Panc1 (cell line): ENCODE measurements at regions not wholly inside any gene's neighbourhood (a gene's known extent, or its start where the extent isn't known, plus 50 kb on each side); places are given as distances from the start of the nearest gene placed in this dataset.

Experiments used
- ATAC-seq: fragments of 200-7000 bp; cut with Tn5 transposase; 2 replicates; pipeline ENCODE4 v1.9.1; 2020; ENCODE audit warnings: mild to moderate bottlenecking, moderate library complexity
- BruUV-seq: library from RNA; stranded (reverse); fragments of 400-500 nt; replicated peaks from 2 replicates; lab custom pipeline; 2021; lab: Mats Ljungman, UMichigan
- CTCF ChIA-PET: fragments of 300-600 bp; sonication (Branson Sonifier 250); formaldehyde crosslinking; loops from one replicate; lab custom pipeline; 2022; ENCODE audit warnings: antibody characterized with exemption; lab: Charles Lee
- POLR2A ChIA-PET: fragments of 300-600 bp; sonication (Branson Sonifier 250); formaldehyde crosslinking; loops from one replicate; lab custom pipeline; 2022; ENCODE audit warnings: antibody characterized with exemption; lab: Charles Lee
- DNase-seq: peaks from one replicate; pipeline ENCODE4 v3.0.0-alpha.2; 2010; ENCODE audit warnings: low read depth, low spot score
- H3K27ac ChIP-seq: 2 replicates; pipeline ENCODE4 v1.5.1; 2011; ENCODE audit warnings: mild to moderate bottlenecking, low read length, inconsistent platforms
- H3K27me3 ChIP-seq: fragments of 200-500 bp; sonication (Bioruptor generic); 2 replicates; pipeline ENCODE4 v1.6.0; 2014; ENCODE audit warnings: low read length, inconsistent platforms; ENCODE audit not compliant: control insufficient read depth, insufficient read depth
- H3K36me3 ChIP-seq: fragments of 200-500 bp; sonication (Bioruptor generic); 2 replicates; pipeline ENCODE4 v1.5.1; 2014; ENCODE audit warnings: inconsistent platforms, mild to moderate bottlenecking, low read length, moderate library complexity; ENCODE audit not compliant: control insufficient read depth, insufficient read depth
- H3K4me1 ChIP-seq: 2 replicates; pipeline ENCODE4 v1.5.1; 2011; ENCODE audit warnings: inconsistent platforms, mild to moderate bottlenecking, low read length, moderate library complexity; ENCODE audit not compliant: control insufficient read depth, insufficient read depth
- H3K4me3 ChIP-seq, 2 experiments: 2 replicates each; pipeline ENCODE4 v1.5.1; 2011 to 2012; ENCODE audit warnings: low read depth in 2 of 2, low read length in 2 of 2, mild to moderate bottlenecking in 2 of 2, inconsistent platforms in 1 of 2, moderate library complexity in 1 of 2
- H3K9me3 ChIP-seq: fragments of 200-500 bp; sonication (Bioruptor generic); 2 replicates; pipeline ENCODE4 v1.5.1; 2014; ENCODE audit warnings: low read depth, mild to moderate bottlenecking, inconsistent platforms, low read length, moderate library complexity; ENCODE audit not compliant: control insufficient read depth, insufficient read depth
- CTCF ChIP-seq: fragments of 450-650 bp; IDR thresholded peaks from 2 replicates; pipeline ENCODE4 v1.5.1; 2017; ENCODE audit warnings: mild to moderate bottlenecking
- POLR2AphosphoS5 ChIP-seq: IDR thresholded peaks from 2 replicates; pipeline ENCODE4 v1.6.1; 2012; ENCODE audit warnings: mild to moderate bottlenecking, low read depth, low read length, moderate library complexity
- REST ChIP-seq, 2 experiments: IDR thresholded peaks; 2 replicates each; pipeline ENCODE4 v1.6.1; 2011 to 2012; ENCODE audit warnings: low read depth in 2 of 2, control low read depth in 1 of 2, low read length in 1 of 2, mild to moderate bottlenecking in 1 of 2, moderate library complexity in 1 of 2; ENCODE audit not compliant: insufficient read depth in 1 of 2
- SIN3A ChIP-seq: IDR thresholded peaks from 2 replicates; pipeline ENCODE4 v1.6.1; 2012; ENCODE audit warnings: low read depth, mild to moderate bottlenecking, low read length, moderate library complexity, borderline replicate concordance; ENCODE audit not compliant: insufficient read depth
- TCF7L2 ChIP-seq: IDR thresholded peaks from 2 replicates; pipeline ENCODE4 v1.6.1; 2011; ENCODE audit warnings: mild to moderate bottlenecking, low read depth, low read length, inconsistent platforms
- in situ Hi-C: cut with HindIII; loops from 2 replicates; pipeline ENCODE4 v1.10.0; 2016; ENCODE audit warnings: low sequenced_read_pairs, low pct_unique_long_range_greater_than_20kb
- intact Hi-C: fragments of 100-400 bp; cut with micrococcal nuclease; formaldehyde crosslinking; loops from one replicate; pipeline ENCODE4 v1.10.0; 2022; ENCODE audit not compliant: unreplicated experiment

GRCh38 chr6:87820343-87820984 lies 118.4 kb upstream of the AKIRIN2 start:
- intact Hi-C loops, result no loop called here
- TF ChIP-seq CTCF, result no peak
- in situ Hi-C loops, result no loop called here
- H3K4me1 ChIP-seq, result no peaks in the 10 kb centered on the region
- DNase-seq, result no peak
- no TSS peak for BruUV-seq
- no peak overlapping the region for H3K4me3 ChIP-seq
- H3K36me3 ChIP-seq, result no peaks in the 10 kb centered on the region
- ATAC-seq, result no peak
- H3K27ac ChIP-seq, result no peak overlapping the region
- POLR2A ChIA-PET, result no interaction called here
- CTCF ChIA-PET, result interaction anchor here (0.6 kb wide), 1 partner anchor 1099 kb away, joined by 5 read pairs; no protein-coding TSS in a partner anchor
- H3K9me3 ChIP-seq, result no peaks in the 10 kb centered on the region
- H3K27me3 ChIP-seq, result no peaks in the 10 kb centered on the region

GRCh38 chr6:87817183-87817582 lies 115.2 kb upstream of the AKIRIN2 start:
- no peaks in the 10 kb centered on the region for H3K36me3 ChIP-seq
- ChIA-PET CTCF (no interaction called here), POLR2A (no interaction called here)
- in situ Hi-C loops, result no loop called here
- TF ChIP-seq POLR2AphosphoS5, result no peak
- TF ChIP-seq REST (IDR thresholded peaks at IDR 0.05; ENCODE audit: insufficient read depth in 1 of 2, low read depth in 2 of 2, low read length in 1 of 2), result no peak
- TF ChIP-seq TCF7L2, result no peak
- TF ChIP-seq SIN3A, result no peak
- TF ChIP-seq CTCF, result no peak
- no peaks in the 10 kb centered on the region for H3K9me3 ChIP-seq
- peaks cover 3% of the 10 kb centered on the region; the same call in 1 of the 2 replicates for H3K27me3 ChIP-seq
- H3K4me1 ChIP-seq, result no peaks in the 10 kb centered on the region
- no TSS peak for BruUV-seq
- DNase-seq, result no peak
- H3K27ac ChIP-seq, result no peak overlapping the region
- intact Hi-C loops, result no loop called here
- no peak for ATAC-seq
- no peak overlapping the region for H3K4me3 ChIP-seq
